HG02852 (cell line): ENCODE measurements at regions not wholly inside any gene's neighbourhood (a gene's known extent, or its start where the extent isn't known, plus 50 kb on each side); places are given as distances from the start of the nearest gene placed in this dataset.
"Not testable (repeated sequence)": the region's sequence is repeated elsewhere in the genome, so short reads cannot be mapped to it uniquely, and the experiment has no call there.

Source experiments
- ATAC-seq: cut with Tn5 transposase; IDR thresholded peaks from one replicate; pipeline ENCODE4 v1.9.1; 2021; ENCODE audit warnings: mild to moderate bottlenecking, moderate library complexity; ENCODE audit not compliant: unreplicated experiment

DNA sequence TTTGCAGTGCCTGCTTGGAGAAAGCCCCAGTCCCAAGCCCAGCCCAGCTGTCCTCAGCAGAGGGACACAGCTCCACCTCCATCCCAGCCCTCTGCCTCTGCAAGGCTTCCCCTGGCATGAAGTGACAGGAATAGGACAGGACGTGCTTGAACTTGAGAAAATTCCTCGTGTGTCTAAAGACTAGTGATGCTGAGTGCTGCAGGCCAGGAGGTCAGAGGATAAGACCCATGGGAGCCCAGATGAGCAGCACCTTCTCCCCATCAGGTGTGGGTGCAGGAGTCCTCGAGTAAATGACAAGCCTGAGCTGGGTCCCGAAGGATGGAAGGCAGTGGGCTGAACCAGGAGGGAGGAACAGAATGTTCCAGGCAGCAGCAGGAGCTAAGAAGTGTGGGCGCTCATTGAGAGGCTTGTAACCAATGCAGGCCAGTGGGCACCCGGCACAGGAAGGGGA is 67.8 kb upstream of the UXS1 start:
- ATAC-seq: no peak

DNA sequence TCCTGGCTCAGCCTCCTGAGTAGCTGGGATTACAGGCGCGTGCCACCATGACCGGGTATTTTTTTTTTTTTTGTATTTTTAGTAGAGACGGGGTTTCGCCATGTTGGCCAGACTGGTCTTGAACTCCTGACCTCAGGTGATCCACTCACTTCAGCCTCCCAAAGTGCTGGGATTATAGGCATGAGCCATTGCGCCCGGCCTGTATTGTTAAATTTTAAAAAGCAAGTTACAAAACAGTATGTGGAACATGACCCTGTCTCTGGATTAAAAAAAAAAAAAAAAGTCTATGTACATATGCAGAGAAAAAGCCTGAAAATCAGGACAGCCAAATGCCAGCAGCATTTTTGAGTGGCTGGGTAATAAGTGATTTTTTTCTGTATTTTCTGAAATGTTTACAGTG is 64.8 kb upstream of the UXS1 start:
- ATAC-seq: not testable (repeated sequence)

DNA sequence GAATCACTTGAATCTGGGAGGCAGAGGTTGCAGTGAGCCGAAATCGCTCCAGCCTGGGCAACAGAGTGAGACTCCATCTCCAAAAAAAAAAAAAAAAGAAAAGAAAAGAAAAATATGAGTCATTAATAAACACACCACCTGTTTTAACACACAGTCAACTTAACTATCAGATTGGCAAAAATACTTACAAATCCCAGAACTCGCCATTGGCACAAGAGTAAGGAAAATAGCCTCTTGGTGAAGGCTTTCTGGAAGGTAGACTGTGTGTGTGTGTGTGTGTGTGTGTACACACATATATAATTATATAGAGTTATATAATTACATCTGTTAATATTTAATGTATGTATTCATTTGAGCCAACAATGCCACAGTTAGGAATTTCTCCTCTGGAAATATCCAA is 63.7 kb upstream of the UXS1 start:
- no peak for ATAC-seq

DNA sequence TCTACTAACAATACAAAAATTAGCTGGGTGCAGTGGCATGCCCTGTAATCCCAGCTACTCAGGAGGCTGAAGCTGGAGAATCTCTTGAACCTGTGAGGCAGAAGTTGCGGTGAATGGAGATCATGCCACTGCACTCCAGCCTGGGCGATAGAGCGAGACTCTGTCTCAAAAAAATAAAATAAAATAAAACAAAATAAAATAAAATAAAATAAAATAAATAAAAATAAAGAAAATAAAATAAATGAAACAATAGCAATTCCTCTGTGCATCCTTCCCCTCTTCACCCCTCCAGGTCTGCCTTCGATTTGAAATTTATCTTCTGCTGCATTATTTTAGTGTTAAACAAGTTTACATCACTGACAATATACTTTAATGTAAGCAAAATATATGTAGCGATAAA is 63.0 kb upstream of the UXS1 start:
- no peak for ATAC-seq

DNA sequence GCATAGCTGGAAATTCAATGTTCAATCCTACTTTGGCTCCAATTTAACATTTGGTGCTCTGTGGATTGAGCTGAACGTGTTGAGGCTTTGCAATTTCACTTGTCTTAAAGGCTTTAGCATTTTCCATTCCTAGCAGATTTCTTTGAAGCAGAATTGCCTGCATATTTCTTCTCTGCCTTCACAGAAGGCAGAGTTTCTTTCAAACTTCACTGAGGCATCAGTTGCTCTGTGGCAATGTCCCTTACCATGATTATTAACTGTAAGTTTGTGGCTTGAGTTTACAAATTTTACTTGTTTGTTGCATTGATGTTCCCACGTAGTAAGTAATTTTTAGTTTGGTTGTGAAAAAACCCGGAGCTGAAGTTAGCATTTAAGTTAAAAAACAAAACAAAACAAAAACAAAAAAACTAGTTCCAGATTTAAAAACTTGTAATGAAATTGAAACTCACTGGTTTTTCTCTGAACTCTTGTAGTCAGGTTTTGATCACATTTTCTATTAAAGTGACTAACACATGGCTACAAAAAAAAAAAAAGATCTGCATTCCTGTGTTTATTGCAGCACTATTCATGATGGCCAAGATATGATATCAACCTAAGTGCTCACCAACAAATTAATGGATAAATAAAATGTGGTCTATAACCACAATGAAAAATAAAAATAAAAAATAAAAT is 55.2 kb upstream of the UXS1 start:
- ATAC-seq: not testable (repeated sequence)

DNA sequence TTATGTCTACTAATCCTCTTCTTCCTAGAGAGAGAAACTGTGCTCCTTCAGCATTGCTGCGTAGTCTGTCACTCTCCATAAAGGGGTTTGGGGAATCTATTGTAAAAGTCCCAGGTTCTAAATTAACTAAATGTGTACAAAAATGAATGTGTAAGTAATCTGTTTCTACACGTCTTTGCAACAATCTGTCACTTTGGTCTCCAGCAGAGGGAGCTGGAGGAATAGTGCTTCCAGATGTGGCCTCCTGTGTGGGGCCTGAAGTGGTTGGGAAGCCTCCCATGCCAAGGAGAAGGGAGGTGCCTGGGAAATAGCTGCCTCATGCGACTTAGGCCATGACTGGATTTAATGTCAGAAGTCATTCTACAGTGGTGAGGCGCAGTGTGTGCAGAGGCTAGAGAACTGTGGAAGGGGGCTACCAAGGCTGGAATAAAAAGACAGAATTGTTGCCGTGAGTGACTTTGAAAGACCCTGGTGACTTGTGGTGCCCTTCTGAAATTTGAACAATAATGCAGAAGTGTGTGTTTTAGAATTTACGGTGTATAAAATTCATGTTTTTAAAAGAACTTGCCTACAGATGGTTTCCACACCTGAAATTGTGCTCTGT is 54.5 kb upstream of the UXS1 start:
- ATAC-seq: not testable (repeated sequence)
